Activated CD8-positive, alpha-beta memory T cell treated with anti-CD3 and anti-CD28 coated beads for 48 hours (primary cell): ENCODE measurements at regions not wholly inside any gene's neighbourhood (a gene's known extent, or its start where the extent isn't known, plus 50 kb on each side); places are given as distances from the start of the nearest gene placed in this dataset.
"Not testable (repeated sequence)": the region's sequence is repeated elsewhere in the genome, so short reads cannot be mapped to it uniquely, and the experiment has no call there.

Experiments used
- DNase-seq, 3 experiments: peaks; one replicate each; pipeline ENCODE4 v3.0.0-alpha.2; 2020; ENCODE audit warnings: low read depth in 2 of 3, low spot score in 2 of 3

GRCh38 chrX:40945361-40945713 is 139.9 kb upstream of the USP9X start:
- DNase-seq: no peak

- no peak for DNase-seq
Measured at GRCh38 chrX:40947276-40947675, 138.0 kb upstream of the USP9X start.

GRCh38 chrX:40949071-40949470 is 136.2 kb upstream of the USP9X start:
- DNase-seq: no peak

GRCh38 chrX:40950546-40950945 is 134.7 kb upstream of the USP9X start:
- DNase-seq: no peak

- DNase-seq: not testable (repeated sequence)
Measured at GRCh38 chrX:40951407-40951806, 133.8 kb upstream of the USP9X start.

- no peak for DNase-seq
Measured at GRCh38 chrX:40952855-40953254, 132.4 kb upstream of the USP9X start.

GRCh38 chrX:40953369-40953768 is 131.9 kb upstream of the USP9X start:
- DNase-seq: no peak

- no peak for DNase-seq
Measured at GRCh38 chrX:40960041-40960440, 125.2 kb upstream of the USP9X start.

GRCh38 chrX:40962793-40963407 is 122.3 kb upstream of the USP9X start:
- DNase-seq: no peak

GRCh38 chrX:40964008-40964407 is 121.2 kb upstream of the USP9X start:
- DNase-seq: no peak

GRCh38 chrX:40964633-40965586 is 120.3 kb upstream of the USP9X start:
- DNase-seq: no peak

- no peak for DNase-seq
Measured at GRCh38 chrX:40966213-40966820, 118.9 kb upstream of the USP9X start.

- DNase-seq: no peak
Measured at GRCh38 chrX:40968180-40968579, 117.1 kb upstream of the USP9X start.

GRCh38 chrX:40971736-40972135 is 113.5 kb upstream of the USP9X start:
- no peak for DNase-seq

GRCh38 chrX:40973619-40974018 is 111.6 kb upstream of the USP9X start:
- no peak for DNase-seq

- DNase-seq: no peak
Measured at GRCh38 chrX:40975951-40976350, 109.3 kb upstream of the USP9X start.

GRCh38 chrX:40976981-40977380 is 108.3 kb upstream of the USP9X start:
- DNase-seq: no peak

GRCh38 chrX:40984962-40985361 is 100.3 kb upstream of the USP9X start:
- no peak for DNase-seq

- no peak for DNase-seq
Measured at GRCh38 chrX:40987413-40987812, 97.8 kb upstream of the USP9X start.

GRCh38 chrX:40988100-40988499 is 97.1 kb upstream of the USP9X start:
- DNase-seq: no peak

GRCh38 chrX:40993395-40993794 is 91.8 kb upstream of the USP9X start:
- DNase-seq: not testable (repeated sequence)

- DNase-seq: no peak
Measured at GRCh38 chrX:40996886-40997530, 88.2 kb upstream of the USP9X start.
